ENCODE measurements at regions not wholly inside any gene's neighbourhood (a gene's known extent, or its start where the extent isn't known, plus 50 kb on each side); places are given as distances from the start of the nearest gene placed in this dataset.

- TF ChIP-seq MAX (IDR thresholded peaks at IDR 0.05): no peak
- no peak for TF ChIP-seq USF2 (IDR thresholded peaks at IDR 0.05)
- no peak for TF ChIP-seq RAD21 (conservative IDR thresholded peaks at IDR 0.05 in 1 of 2, IDR thresholded peaks at IDR 0.05 in 1 of 2)
- TF ChIP-seq, protein P1, sequence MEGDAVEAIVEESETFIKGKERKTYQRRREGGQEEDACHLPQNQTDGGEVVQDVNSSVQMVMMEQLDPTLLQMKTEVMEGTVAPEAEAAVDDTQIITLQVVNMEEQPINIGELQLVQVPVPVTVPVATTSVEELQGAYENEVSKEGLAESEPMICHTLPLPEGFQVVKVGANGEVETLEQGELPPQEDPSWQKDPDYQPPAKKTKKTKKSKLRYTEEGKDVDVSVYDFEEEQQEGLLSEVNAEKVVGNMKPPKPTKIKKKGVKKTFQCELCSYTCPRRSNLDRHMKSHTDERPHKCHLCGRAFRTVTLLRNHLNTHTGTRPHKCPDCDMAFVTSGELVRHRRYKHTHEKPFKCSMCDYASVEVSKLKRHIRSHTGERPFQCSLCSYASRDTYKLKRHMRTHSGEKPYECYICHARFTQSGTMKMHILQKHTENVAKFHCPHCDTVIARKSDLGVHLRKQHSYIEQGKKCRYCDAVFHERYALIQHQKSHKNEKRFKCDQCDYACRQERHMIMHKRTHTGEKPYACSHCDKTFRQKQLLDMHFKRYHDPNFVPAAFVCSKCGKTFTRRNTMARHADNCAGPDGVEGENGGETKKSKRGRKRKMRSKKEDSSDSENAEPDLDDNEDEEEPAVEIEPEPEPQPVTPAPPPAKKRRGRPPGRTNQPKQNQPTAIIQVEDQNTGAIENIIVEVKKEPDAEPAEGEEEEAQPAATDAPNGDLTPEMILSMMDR (IDR thresholded peaks at IDR 0.05): no peak
- no peak for TF ChIP-seq ZC3H11A (IDR thresholded peaks at IDR 0.05)
- no peak for TF ChIP-seq CHD2 (IDR thresholded peaks at IDR 0.05; ENCODE audit: low read length, partially characterized antibody)
- TF ChIP-seq POLR2A (IDR thresholded peaks at IDR 0.05; ENCODE audit: low read length): no peak
- no peak for TF ChIP-seq RFX5 (IDR thresholded peaks at IDR 0.05)
- no peak for TF ChIP-seq MAFK (IDR thresholded peaks at IDR 0.05; ENCODE audit: partially characterized antibody)
- TF ChIP-seq BHLHE40 (IDR thresholded peaks at IDR 0.05; ENCODE audit: low read depth, low read length): no peak
- TF ChIP-seq CHD4 (IDR thresholded peaks at IDR 0.05; ENCODE audit: borderline replicate concordance): no peak
Measured at GRCh38 chr10:22478555-22479334, 133.4 kb downstream of the SPAG6 start.
